ENCODE measurements at regions not wholly inside any gene's neighbourhood (a gene's known extent, or its start where the extent isn't known, plus 50 kb on each side); places are given as distances from the start of the nearest gene placed in this dataset.

DNA sequence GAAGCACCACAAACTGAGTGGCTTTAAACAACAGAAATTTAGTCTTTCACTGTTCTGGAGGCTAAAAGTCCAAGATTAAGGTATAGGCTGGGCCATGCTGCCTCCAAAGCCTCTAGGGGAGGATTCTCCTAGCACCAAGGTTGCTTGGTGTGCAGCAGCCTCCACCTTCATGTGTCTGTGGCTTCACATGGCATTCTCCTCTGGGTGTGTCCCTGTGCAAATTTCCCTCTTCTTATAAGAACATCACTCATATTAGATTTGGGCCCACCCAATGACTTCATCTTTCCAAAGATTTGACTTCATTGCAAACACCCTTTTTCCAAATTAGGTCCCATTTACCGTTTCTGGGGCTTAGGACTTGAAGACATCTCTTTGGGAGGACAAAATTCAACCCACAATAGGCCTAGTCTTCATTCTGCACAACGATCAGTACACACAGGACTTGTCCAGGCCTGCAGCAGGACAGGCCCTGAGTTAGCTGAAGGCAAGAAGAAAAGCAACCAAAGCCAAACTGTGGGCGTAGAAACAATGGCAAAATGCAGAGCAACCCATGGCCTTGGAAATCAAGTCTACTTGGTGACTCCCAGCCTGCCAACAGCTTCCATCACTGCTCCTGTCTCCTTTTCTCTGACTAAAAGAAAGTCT lies 521.2 kb upstream of the NBEA start:
- TF ChIP-seq POLR2AphosphoS5 (IDR thresholded peaks at IDR 0.05; ENCODE audit: low read depth, low read length) (no peak), EZH2phosphoT487 (IDR thresholded peaks at IDR 0.05; ENCODE audit: borderline replicate concordance) (no peak), ZNF274 (IDR thresholded peaks at IDR 0.05; ENCODE audit: low read depth, low read length) (no peak), ELF1 (IDR thresholded peaks at IDR 0.05; ENCODE audit: borderline replicate concordance, low read depth) (no peak)
- TF ChIP-seq, protein P1, sequence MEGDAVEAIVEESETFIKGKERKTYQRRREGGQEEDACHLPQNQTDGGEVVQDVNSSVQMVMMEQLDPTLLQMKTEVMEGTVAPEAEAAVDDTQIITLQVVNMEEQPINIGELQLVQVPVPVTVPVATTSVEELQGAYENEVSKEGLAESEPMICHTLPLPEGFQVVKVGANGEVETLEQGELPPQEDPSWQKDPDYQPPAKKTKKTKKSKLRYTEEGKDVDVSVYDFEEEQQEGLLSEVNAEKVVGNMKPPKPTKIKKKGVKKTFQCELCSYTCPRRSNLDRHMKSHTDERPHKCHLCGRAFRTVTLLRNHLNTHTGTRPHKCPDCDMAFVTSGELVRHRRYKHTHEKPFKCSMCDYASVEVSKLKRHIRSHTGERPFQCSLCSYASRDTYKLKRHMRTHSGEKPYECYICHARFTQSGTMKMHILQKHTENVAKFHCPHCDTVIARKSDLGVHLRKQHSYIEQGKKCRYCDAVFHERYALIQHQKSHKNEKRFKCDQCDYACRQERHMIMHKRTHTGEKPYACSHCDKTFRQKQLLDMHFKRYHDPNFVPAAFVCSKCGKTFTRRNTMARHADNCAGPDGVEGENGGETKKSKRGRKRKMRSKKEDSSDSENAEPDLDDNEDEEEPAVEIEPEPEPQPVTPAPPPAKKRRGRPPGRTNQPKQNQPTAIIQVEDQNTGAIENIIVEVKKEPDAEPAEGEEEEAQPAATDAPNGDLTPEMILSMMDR (IDR thresholded peaks at IDR 0.05 in 2 of 3, conservative IDR thresholded peaks at IDR 0.05 in 1 of 3; ENCODE audit: borderline replicate concordance in 1 of 3, insufficient read depth in 1 of 3, low read depth in 2 of 3, low read length in 2 of 3) = no peak
